Activated naive CD4-positive, alpha-beta T cell treated with anti-CD3 and anti-CD28 coated beads, Interleukin-2, amount 50 U/mL, for 72 hours (primary cell): ENCODE measurements at regions not wholly inside any gene's neighbourhood (a gene's known extent, or its start where the extent isn't known, plus 50 kb on each side); places are given as distances from the start of the nearest gene placed in this dataset.

Source experiments
- ATAC-seq, 2 donors: fragments of 150-1000 bp; cut with Tn5 transposase; 2 replicates each; pipeline ENCODE4 v1.10.0; 2021; ENCODE audit warnings: mild to moderate bottlenecking in 2 of 2, moderate library complexity in 2 of 2
- DNase-seq, 2 donors: peaks; one replicate each; pipeline ENCODE4 v3.0.0; 2021 to 2022; ENCODE audit warnings: low spot score in 2 of 2
- H3K27ac Mint-ChIP-seq, 2 donors: one replicate each; pipeline ENCODE4 v1.8.0; 2022; ENCODE audit warnings: mild to moderate bottlenecking in 2 of 2, mixed read lengths in 2 of 2
- H3K36me3 Mint-ChIP-seq, 2 donors: one replicate each; pipeline ENCODE4 v1.8.0; 2022; ENCODE audit warnings: mixed read lengths in 2 of 2
- H3K9me3 Mint-ChIP-seq, 2 donors: one replicate each; pipeline ENCODE4 v1.8.0; 2022; ENCODE audit warnings: mixed read lengths in 2 of 2

DNA sequence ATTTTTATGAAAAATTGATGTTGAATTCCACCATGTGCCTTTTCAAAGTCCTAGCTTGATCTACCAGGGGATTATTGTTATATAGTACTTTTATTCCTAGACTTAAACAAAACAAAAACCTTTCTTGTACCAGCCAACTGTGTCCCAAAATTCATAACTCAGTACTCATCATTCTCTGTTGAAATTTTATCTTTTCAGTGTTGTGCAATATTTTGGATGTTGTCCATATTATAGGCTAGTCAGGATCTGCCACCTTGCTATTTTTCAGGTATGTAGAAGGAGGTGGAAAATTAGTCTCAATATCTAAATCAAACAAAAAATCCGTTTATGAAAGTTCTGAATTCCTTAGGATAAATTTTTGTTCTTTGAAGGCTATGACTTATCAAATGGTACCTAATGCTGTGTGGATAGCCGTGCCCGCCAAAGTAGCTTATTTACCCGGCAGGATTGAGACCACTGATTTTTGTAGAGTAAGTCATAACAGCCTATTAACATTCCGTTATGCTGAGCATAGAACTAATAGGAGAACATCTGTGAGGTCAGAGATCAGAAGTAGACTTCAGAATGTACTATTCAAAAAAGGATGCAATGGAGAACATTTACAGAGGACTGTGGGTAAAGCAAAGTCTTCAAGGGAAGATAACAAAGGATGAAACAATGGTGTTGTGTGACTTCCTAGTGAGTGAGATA is 304.7 kb downstream of the SOX4 start:
- no peak overlapping the region for H3K27ac Mint-ChIP-seq
- no peak for ATAC-seq
- DNase-seq: no peak
- H3K36me3 Mint-ChIP-seq: peaks cover 0 to 6% of the 10 kb centered on the region in 2 donors
- peaks cover 5 to 19% of the 10 kb centered on the region in 2 donors for H3K9me3 Mint-ChIP-seq

DNA sequence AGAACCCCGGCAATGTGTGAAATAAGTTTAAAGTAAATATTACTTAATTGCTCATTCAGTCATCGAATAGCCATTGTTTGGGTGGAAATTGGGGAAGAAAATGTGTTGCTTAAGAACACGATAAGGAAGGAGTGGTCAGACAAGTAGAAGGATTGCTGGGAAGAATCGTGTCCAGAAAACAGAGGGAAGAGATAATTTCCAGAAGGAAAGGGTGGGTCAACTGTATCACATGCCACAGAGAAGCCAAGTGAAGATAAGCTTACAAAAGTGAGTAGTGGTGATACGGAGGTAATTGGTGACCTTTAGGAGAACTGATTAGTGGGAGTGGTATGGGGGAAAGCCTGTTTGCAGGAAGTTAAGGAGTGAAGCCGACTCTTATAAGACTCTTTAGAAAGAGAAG is 306.2 kb downstream of the SOX4 start:
- no peak for ATAC-seq
- Mint-ChIP-seq H3K36me3 (peaks cover 0 to 6% of the 10 kb centered on the region in 2 donors), H3K27ac (no peak overlapping the region), H3K9me3 (peaks cover 5 to 19% of the 10 kb centered on the region in 2 donors)
- DNase-seq: no peak

DNA sequence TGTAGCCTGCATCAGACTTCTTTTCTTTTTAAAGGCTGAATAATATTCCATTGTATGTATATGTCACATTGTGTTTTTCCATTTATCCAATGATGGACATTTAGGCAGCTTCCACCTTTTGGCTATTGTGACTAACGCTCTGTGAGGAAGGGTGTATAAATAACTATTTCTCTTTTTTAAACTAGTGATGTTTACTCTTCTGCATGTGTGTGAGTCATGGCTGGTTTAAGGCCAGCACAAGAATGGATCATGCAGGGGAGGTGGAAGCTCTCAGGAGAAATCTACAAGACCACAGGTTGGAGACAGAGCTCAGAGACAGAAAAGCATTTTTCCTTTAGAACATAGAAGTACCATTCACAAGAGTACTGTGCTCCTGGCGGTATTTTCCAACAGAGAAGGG is 307.2 kb downstream of the SOX4 start:
- H3K27ac Mint-ChIP-seq: no peak overlapping the region
- DNase-seq (no peak), ATAC-seq (no peak)
- H3K9me3 Mint-ChIP-seq: peaks cover 3 to 18% of the 10 kb centered on the region in 2 donors
- H3K36me3 Mint-ChIP-seq: peaks cover 0 to 3% of the 10 kb centered on the region in 2 donors

DNA sequence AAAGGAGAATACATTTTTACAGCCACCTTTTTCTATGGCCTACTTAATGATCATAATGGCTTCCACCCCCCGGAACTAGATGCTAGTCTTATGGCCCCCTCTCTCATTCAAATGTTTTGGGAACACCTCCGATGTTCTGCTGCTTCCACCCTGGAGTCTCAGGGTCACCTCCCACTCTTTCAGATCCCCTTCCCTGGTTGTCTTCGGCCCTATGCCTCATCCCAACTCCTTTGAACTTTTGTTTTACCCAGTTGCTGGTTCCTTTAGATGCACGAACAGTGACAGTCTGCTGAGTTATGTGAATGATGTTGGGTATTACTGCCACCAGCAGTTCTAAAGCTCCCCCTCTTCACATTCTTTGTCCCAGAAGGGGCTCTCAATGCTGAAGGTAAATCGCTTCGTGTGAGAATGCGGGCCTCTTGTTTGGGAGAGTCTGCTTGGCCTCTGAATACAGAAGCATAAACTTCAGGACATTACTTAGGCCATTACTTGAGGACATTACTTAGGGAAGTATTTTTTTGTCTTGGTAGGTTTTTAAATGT is 309.1 kb downstream of the SOX4 start:
- ATAC-seq (no peak), DNase-seq (no peak)
- H3K36me3 Mint-ChIP-seq: no peaks in the 10 kb centered on the region
- peaks cover 0 to 14% of the 10 kb centered on the region in 2 donors for H3K9me3 Mint-ChIP-seq
- H3K27ac Mint-ChIP-seq: no peak overlapping the region

DNA sequence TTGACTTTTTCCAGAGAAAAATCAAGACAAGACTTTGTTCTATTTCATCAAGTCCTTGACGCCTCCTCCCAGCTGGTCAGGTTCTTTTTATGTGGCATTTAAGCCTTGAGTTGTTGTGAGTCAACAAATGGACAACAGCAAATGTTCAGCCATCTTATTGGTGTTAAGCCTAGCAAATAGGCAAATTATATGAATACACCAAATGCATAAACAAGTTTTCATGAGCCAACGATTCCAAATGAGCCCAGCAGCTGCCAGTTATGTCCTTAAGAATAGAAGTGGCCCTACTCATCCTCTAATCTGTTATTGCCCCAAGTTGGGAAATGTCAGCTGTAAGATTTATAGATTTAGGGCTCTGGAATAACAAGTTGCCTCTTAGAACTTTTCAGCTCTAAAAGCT is 312.0 kb downstream of the SOX4 start:
- Mint-ChIP-seq H3K9me3 (peaks cover 0 to 7% of the 10 kb centered on the region in 2 donors), H3K27ac (no peak overlapping the region), H3K36me3 (no peaks in the 10 kb centered on the region)
- ATAC-seq (no peak), DNase-seq (no peak)

DNA sequence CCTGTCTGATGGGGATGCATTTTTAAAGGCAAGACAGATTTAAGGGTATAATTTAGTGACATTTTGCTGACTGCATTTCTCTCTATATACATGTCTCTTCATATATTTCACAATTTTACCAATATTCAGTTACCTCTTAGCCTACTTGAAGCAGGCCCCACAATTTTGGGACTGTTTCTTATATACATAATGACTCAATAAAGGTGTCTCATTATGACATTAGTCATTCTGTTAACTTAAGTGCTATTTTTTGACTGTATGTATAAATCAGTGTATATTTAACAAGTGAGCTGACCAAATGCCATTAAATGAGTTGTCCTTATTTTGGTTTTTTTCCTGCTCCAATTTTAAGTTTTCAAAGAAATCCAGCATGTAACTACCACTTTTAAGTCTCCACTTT is 313.3 kb downstream of the SOX4 start:
- DNase-seq: no peak
- Mint-ChIP-seq H3K27ac (peak overlapping the region in 1 of 2 donors; percentile 14), H3K36me3 (no peaks in the 10 kb centered on the region), H3K9me3 (peaks cover 0 to 4% of the 10 kb centered on the region in 2 donors)
- no peak for ATAC-seq

DNA sequence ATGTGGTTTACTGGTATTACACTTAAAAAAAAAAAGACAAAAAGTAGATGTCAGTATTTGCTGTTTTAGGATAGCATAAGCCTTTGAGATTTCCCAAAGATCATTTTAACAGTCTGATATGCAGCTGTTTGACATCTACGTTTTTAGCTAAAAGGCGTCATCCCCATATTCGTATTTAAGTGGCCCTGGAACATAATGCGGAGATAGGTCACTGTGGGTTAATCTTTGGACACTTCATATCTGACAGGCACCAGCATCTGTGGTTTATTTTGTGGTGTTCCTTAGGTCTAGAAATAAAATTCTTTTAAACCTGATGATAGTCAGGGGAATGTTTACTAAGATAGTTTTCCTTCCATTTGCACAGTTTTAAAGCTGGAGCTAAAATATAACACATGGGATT is 313.7 kb downstream of the SOX4 start:
- ATAC-seq: no peak
- no peaks in the 10 kb centered on the region for H3K36me3 Mint-ChIP-seq
- no peak for DNase-seq
- no peak overlapping the region for H3K27ac Mint-ChIP-seq
- H3K9me3 Mint-ChIP-seq: peaks cover 0 to 4% of the 10 kb centered on the region in 2 donors

DNA sequence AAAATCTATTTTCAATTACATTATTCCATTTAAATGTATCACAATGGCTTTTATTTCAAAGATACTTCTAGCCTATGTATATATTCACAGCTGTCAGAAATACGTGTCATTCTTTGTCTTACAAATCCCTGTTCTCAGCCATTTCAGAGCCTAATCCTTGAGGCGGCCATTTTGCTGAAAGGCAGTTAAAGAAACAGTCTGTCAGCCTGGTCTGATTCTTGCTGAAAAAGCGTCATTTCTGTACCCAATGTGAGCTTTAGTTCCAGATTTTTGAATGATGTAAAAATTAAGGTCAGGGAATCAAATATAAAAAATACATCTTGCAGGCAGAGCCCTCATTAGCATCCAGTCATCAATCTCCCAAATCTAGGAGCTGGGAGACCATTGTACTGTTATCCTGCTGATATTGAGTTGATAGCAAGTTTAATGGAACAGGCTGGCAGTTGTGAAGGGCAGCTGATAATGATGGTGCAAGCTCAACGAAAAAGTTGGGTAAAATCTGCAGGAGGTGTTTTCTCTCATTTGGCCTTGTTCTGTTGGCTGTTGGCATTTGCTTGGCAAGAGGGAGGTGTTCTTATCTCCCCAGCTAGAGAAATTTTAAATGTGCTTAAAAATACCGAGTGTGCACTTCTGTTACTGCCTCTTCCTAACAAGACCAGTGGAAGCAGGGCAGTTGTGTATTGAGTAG is 314.8 kb downstream of the SOX4 start:
- peaks cover 0 to 4% of the 10 kb centered on the region in 2 donors for H3K9me3 Mint-ChIP-seq
- no peaks in the 10 kb centered on the region for H3K36me3 Mint-ChIP-seq
- H3K27ac Mint-ChIP-seq: no peak overlapping the region
- DNase-seq (no peak), ATAC-seq (no peak)

DNA sequence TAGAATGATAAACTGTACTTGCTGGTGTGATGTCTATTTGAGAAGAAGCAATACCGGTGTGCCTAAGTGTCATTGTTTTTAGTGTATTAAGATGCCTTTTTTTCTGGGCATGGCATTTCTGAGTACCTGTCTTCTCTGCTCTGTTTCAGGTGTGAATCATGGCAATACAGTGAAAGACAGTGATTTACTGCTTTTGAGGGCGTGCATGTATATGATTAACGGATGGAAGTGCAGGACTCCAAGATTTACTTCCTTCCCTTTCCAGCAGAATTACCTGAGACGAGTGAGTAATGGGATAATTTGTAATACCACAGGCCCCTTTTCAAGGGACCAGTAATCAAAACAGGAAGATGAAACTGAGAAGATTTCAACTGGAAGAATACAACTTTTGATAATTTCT is 315.8 kb downstream of the SOX4 start:
- no peaks in the 10 kb centered on the region for H3K9me3 Mint-ChIP-seq
- ATAC-seq: no peak
- no peak for DNase-seq
- H3K36me3 Mint-ChIP-seq: no peaks in the 10 kb centered on the region
- H3K27ac Mint-ChIP-seq: no peak overlapping the region

DNA sequence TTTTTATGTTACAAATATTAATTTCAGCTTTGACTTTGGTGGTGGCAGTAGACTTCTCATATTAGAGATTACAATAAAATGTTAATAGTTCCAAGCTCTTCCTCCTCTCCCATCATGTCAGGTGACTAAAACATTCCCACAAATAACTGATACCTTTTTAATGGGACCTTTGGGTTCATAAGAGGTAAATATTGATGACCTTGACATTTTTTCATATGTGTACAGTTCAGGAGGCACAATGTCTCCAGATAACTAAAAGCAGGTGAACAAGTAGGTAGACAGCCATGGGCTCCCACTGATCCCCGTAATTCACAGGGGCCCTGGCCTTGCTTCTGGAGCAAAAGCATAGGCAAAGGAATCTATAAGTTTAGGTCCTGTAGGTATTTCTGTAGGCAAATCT is 317.7 kb downstream of the SOX4 start:
- DNase-seq (no peak), ATAC-seq (no peak)
- Mint-ChIP-seq H3K9me3 (no peaks in the 10 kb centered on the region), H3K27ac (no peak overlapping the region), H3K36me3 (no peaks in the 10 kb centered on the region)

DNA sequence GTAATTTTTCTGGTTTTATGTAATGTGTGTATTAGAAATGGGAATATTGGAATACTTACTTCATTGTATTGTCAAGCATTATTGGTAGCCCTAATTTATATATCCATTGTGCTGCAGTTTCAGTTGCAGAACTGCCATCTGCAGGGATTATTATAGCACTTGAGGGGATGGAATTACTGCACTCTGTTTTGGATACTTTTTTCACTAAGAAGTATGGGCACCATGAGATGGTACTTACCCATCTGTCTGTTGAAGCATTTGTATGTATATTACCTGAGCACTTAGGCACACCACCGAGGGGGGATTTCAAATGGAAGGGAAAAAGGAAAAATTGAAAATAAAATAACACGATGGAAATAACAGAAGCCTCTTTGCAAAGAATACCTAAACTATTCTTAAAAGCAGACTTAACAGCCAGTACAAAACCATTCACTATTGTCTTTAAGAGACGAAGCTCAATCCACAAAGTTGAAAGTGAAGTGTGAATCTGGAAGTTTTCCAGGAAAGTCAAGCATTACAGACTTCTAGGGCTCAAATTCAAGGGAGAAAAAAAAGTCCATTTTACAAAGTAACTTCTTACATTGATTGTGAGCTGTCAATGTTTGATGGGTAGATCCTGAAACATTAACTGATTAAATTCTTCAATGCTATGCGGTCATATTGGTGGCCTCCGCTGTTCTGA is 318.7 kb downstream of the SOX4 start:
- no peak for ATAC-seq

DNA sequence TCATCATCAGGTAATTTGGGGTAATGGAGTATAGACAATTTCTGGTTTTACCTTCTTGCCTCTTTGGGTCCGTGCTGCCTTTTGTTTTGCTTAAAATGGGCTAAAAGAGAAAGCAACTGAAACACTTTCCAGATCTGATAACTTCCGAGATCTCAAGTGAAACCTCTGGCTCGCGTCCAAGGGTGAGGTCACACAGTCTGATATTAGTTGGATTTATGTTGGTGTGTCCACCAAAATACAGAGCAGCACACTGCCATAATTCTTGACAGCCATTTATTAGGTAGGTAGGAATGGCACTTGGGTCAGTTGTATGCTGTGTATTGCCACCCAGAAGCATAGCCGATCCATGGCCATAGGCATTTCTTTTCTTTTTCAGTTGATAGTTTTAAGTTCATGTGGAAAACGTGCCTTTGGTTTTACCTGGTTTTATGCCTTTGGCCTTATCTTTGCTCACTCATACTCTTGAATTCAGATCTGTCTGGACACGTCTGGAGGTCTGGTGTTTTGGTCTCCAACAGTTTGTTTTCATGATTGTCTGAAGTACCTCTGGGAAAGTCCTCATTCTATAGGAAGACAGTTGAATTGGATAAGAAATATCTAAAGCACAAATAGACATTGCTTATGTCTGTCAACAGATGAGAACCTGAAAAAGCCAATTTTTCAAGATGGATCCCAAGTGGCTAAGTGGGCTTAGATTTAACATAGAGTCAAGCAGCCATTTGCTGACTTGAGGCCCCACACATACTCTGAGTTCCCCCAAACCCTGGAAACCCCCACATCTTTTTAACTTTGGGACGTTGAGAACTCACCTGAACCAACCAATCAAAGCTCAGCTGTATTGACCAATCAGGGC is 320.8 kb downstream of the SOX4 start:
- no peak overlapping the region for H3K27ac Mint-ChIP-seq
- ATAC-seq (peak; percentile 44 to 58), DNase-seq (peak in 1 of 2 donors; percentile 18)
- no peaks in the 10 kb centered on the region for H3K9me3 Mint-ChIP-seq
- no peaks in the 10 kb centered on the region for H3K36me3 Mint-ChIP-seq

More for the DNA sequence above, 318.7 kb downstream of the SOX4 start:
- no peaks in the 10 kb centered on the region for H3K9me3 Mint-ChIP-seq
- no peaks in the 10 kb centered on the region for H3K36me3 Mint-ChIP-seq
- DNase-seq: no peak
- no peak overlapping the region for H3K27ac Mint-ChIP-seq

DNA sequence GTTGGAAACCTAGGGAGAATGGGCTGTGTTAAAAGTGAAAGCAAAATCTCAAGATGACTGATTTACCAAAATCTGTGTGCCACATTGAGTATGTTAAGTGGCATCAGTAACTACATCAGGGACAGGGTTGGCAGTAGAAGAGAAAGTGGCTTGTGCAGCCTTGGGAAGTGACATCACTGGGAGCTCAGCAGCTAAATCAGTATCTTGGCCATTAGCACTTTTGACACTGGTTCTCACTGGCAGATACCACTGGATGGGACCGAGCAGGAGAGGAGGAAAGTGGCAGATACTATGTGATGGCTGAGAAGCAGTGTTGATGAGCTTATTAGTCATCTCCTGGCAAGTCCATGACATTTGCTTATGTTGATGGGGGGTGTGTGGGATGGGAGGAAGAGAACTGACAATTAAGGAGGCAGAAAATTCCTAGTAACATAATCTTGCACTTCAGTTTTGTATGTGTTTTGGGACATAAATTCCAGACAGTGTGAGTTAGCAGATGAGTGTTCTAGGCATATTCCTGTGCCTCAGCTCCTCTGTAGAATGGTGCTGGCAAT is 322.2 kb downstream of the SOX4 start:
- no peaks in the 10 kb centered on the region for H3K9me3 Mint-ChIP-seq
- ATAC-seq (peak; percentile 43 to 58), DNase-seq (no peak)
- H3K27ac Mint-ChIP-seq: no peak overlapping the region
- H3K36me3 Mint-ChIP-seq: no peaks in the 10 kb centered on the region

DNA sequence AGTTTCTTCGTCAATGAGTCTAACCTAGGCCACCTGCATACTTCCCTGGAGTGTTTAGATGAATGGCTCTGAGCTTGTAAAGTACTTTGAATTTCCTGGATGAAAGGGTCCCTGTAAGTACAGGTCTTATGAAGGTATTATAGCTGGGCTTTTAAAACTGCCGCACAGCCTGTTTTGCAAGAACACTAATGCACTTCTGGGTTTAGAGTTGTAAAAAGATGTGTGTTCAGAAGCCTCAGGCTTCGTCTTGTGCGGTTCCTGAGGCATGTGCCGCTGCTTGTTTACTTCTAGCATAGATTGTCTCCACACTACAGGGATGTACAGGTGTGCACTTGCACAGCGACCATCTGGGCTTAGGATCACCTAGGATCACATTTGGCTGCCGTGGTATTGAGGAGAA is 324.5 kb downstream of the SOX4 start:
- ATAC-seq (no peak), DNase-seq (no peak)
- H3K27ac Mint-ChIP-seq: no peak overlapping the region
- H3K36me3 Mint-ChIP-seq: no peaks in the 10 kb centered on the region
- H3K9me3 Mint-ChIP-seq: no peaks in the 10 kb centered on the region

DNA sequence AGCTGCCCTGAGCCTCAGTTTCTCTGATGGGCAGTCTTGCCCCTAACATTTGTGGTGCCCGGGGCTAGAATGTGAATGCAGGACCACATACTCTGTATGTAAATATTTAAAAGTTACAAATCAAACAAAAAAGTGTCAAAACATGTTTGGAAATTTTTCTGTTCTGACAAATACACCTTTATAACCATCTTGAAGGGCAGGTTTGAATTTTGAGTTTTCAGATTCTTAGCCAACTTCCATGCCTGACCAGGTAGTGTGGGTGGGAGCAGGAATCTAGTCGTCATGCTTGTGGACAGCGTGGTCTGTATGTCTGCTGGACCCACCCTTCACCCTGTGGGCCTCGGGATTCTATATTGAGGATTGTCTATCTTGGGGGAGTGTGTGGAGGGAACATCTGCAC is 325.1 kb downstream of the SOX4 start:
- no peak for ATAC-seq

DNA sequence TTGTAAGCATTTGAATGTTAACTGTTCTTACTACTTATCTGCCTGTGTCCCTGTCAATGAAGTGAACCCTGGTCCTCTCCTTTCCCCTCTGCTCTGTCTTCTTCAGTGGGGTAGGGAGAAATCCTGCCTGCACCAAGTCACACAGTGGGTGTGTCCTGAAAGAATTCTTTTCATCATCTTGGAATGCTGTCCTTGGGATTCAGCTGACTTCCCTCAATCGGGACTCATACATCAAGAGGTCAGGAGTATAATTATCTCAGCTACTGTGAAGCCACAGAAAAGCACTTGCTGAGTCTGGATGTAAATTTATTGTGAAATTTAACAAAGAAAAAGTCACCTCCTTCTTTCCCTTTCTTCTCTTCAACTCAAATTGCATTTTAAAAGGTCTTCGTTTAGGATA is 328.5 kb downstream of the SOX4 start:
- ATAC-seq (no peak), DNase-seq (no peak)
- Mint-ChIP-seq H3K27ac (no peak overlapping the region), H3K36me3 (no peaks in the 10 kb centered on the region), H3K9me3 (peaks cover 3 to 8% of the 10 kb centered on the region in 2 donors)

More for the DNA sequence above, 325.1 kb downstream of the SOX4 start:
- Mint-ChIP-seq H3K36me3 (no peaks in the 10 kb centered on the region), H3K27ac (no peak overlapping the region), H3K9me3 (no peaks in the 10 kb centered on the region)
- DNase-seq: no peak
